ENCODE measurements at regions not wholly inside any gene's neighbourhood (a gene's known extent, or its start where the extent isn't known, plus 50 kb on each side); places are given as distances from the start of the nearest gene placed in this dataset.

- FAIRE-seq (no peak), DNase-seq (ENCODE audit: insufficient read length) (no peak)
- TF ChIP-seq TAF1 (IDR thresholded peaks at IDR 0.05; ENCODE audit: borderline replicate concordance, low read depth, low read length) (no peak), POLR2AphosphoS5 (IDR thresholded peaks at IDR 0.05; ENCODE audit: low read depth, low read length) (no peak), POLR2A (IDR thresholded peaks at IDR 0.05; ENCODE audit: low read depth, low read length) (no peak)
These were observed 65.2 kb upstream of the MYCN start for GRCh38 chr2:15874854-15875804.

- no peak for TF ChIP-seq POLR2A (IDR thresholded peaks at IDR 0.05; ENCODE audit: low read depth, low read length)
- TF ChIP-seq POLR2AphosphoS5 (IDR thresholded peaks at IDR 0.05; ENCODE audit: low read depth, low read length), result no peak
- DNase-seq (ENCODE audit: insufficient read length) (no peak), FAIRE-seq (no peak)
These were observed 64.2 kb upstream of the MYCN start for GRCh38 chr2:15875969-15876705.

- DNase-seq (ENCODE audit: insufficient read length) (no peak), FAIRE-seq (no peak)
- TF ChIP-seq POLR2A (IDR thresholded peaks at IDR 0.05; ENCODE audit: low read depth, low read length) (no peak), POLR2AphosphoS5 (IDR thresholded peaks at IDR 0.05; ENCODE audit: low read depth, low read length) (no peak), TAF1 (IDR thresholded peaks at IDR 0.05; ENCODE audit: borderline replicate concordance, low read depth, low read length) (no peak)
These were observed 59.9 kb upstream of the MYCN start for GRCh38 chr2:15880226-15881119.

- FAIRE-seq (no peak), DNase-seq (ENCODE audit: insufficient read length) (no peak)
- TF ChIP-seq POLR2A (IDR thresholded peaks at IDR 0.05; ENCODE audit: low read depth, low read length) (no peak), TAF1 (IDR thresholded peaks at IDR 0.05; ENCODE audit: borderline replicate concordance, low read depth, low read length) (no peak), POLR2AphosphoS5 (IDR thresholded peaks at IDR 0.05; ENCODE audit: low read depth, low read length) (no peak)
These were observed 59.3 kb upstream of the MYCN start for GRCh38 chr2:15881120-15881433.

GRCh38 chr2:15881676-15882075 is 58.7 kb upstream of the MYCN start:
- DNase-seq (ENCODE audit: insufficient read length) (no peak), FAIRE-seq (no peak)
- TF ChIP-seq POLR2AphosphoS5 (IDR thresholded peaks at IDR 0.05; ENCODE audit: low read depth, low read length) (no peak), TAF1 (IDR thresholded peaks at IDR 0.05; ENCODE audit: borderline replicate concordance, low read depth, low read length) (no peak), POLR2A (IDR thresholded peaks at IDR 0.05; ENCODE audit: low read depth, low read length) (no peak)

GRCh38 chr2:15882761-15883497 is 57.4 kb upstream of the MYCN start:
- FAIRE-seq (no peak), DNase-seq (ENCODE audit: insufficient read length) (no peak)
- no peak for TF ChIP-seq POLR2A (IDR thresholded peaks at IDR 0.05; ENCODE audit: low read depth, low read length)
- TF ChIP-seq POLR2AphosphoS5 (IDR thresholded peaks at IDR 0.05; ENCODE audit: low read depth, low read length), result no peak
- TF ChIP-seq TAF1 (IDR thresholded peaks at IDR 0.05; ENCODE audit: borderline replicate concordance, low read depth, low read length), result no peak

GRCh38 chr2:15883684-15884083 is 56.7 kb upstream of the MYCN start:
- TF ChIP-seq POLR2A (IDR thresholded peaks at IDR 0.05; ENCODE audit: low read depth, low read length) (no peak), TAF1 (IDR thresholded peaks at IDR 0.05; ENCODE audit: borderline replicate concordance, low read depth, low read length) (no peak), POLR2AphosphoS5 (IDR thresholded peaks at IDR 0.05; ENCODE audit: low read depth, low read length) (no peak)
- no peak for FAIRE-seq
- DNase-seq (ENCODE audit: insufficient read length), result no peak

GRCh38 chr2:15884790-15885189 is 55.6 kb upstream of the MYCN start:
- FAIRE-seq (no peak), DNase-seq (ENCODE audit: insufficient read length) (no peak)
- no peak for TF ChIP-seq POLR2AphosphoS5 (IDR thresholded peaks at IDR 0.05; ENCODE audit: low read depth, low read length)
- no peak for TF ChIP-seq POLR2A (IDR thresholded peaks at IDR 0.05; ENCODE audit: low read depth, low read length)
- TF ChIP-seq TAF1 (IDR thresholded peaks at IDR 0.05; ENCODE audit: borderline replicate concordance, low read depth, low read length), result no peak

- DNase-seq (ENCODE audit: insufficient read length) (no peak), FAIRE-seq (no peak)
- TF ChIP-seq POLR2AphosphoS5 (IDR thresholded peaks at IDR 0.05; ENCODE audit: low read depth, low read length), result no peak
- no peak for TF ChIP-seq POLR2A (IDR thresholded peaks at IDR 0.05; ENCODE audit: low read depth, low read length)
- no peak for TF ChIP-seq TAF1 (IDR thresholded peaks at IDR 0.05; ENCODE audit: borderline replicate concordance, low read depth, low read length)
These were observed 54.1 kb upstream of the MYCN start for GRCh38 chr2:15886231-15886630.

GRCh38 chr2:15889442-15890123 is 50.8 kb upstream of the MYCN start:
- DNase-seq (ENCODE audit: insufficient read length) (no peak), FAIRE-seq (no peak)
- no peak for TF ChIP-seq TAF1 (IDR thresholded peaks at IDR 0.05; ENCODE audit: borderline replicate concordance, low read depth, low read length)
- no peak for TF ChIP-seq POLR2AphosphoS5 (IDR thresholded peaks at IDR 0.05; ENCODE audit: low read depth, low read length)
- no peak for TF ChIP-seq POLR2A (IDR thresholded peaks at IDR 0.05; ENCODE audit: low read depth, low read length)

Data from GM12892 (cell line).